ENCODE measurements at regions not wholly inside any gene's neighbourhood (a gene's known extent, or its start where the extent isn't known, plus 50 kb on each side); places are given as distances from the start of the nearest gene placed in this dataset.

DNA sequence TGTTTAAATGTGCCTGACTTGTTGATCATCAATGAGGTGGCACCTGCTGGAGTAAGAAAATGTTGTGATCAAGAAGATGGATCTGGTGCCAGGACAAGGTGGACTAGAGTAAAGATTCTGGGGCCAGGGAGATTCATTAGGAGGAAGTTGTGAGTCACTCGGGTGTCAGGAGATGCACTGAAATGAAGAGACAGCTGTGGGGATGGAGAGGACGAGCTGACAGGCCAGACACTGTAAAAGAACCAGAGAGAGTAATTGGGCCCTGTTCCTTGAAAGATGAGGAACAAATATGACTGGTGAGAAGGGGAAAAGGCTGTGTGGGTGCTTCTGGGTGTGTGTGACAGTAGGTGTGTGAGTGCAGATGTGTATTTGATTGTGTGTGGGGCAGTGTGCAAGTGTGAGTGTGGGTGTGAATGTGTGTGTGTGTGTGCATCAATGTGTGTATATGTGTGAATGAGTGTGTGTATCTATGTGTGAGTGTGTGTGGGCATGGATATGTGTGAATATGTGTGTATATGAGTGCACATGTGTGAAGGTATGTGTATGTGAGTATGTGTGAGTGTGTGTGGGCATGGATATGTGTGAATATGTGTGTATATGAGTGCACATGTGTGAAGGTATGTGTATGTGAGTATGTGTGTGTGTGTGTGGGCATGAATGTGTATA, 260.5 kb downstream of the RFC3 start:
- TF ChIP-seq, protein P1, sequence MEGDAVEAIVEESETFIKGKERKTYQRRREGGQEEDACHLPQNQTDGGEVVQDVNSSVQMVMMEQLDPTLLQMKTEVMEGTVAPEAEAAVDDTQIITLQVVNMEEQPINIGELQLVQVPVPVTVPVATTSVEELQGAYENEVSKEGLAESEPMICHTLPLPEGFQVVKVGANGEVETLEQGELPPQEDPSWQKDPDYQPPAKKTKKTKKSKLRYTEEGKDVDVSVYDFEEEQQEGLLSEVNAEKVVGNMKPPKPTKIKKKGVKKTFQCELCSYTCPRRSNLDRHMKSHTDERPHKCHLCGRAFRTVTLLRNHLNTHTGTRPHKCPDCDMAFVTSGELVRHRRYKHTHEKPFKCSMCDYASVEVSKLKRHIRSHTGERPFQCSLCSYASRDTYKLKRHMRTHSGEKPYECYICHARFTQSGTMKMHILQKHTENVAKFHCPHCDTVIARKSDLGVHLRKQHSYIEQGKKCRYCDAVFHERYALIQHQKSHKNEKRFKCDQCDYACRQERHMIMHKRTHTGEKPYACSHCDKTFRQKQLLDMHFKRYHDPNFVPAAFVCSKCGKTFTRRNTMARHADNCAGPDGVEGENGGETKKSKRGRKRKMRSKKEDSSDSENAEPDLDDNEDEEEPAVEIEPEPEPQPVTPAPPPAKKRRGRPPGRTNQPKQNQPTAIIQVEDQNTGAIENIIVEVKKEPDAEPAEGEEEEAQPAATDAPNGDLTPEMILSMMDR (IDR thresholded peaks at IDR 0.05), result no peak
- no peak for TF ChIP-seq POLR2A (IDR thresholded peaks at IDR 0.05)
